GM18498 (cell line): ENCODE measurements at regions not wholly inside any gene's neighbourhood (a gene's known extent, or its start where the extent isn't known, plus 50 kb on each side); places are given as distances from the start of the nearest gene placed in this dataset.

ENCODE experiments used
- ATAC-seq: cut with Tn5 transposase; IDR thresholded peaks from one replicate; pipeline ENCODE4 v1.9.1; 2021; ENCODE audit warnings: mild to moderate bottlenecking, moderate library complexity; ENCODE audit not compliant: unreplicated experiment

GRCh38 chrY:19365321-19365720, 379.2 kb downstream of the KDM5D start:
- ATAC-seq: no peak

GRCh38 chrY:19357249-19357648, 387.3 kb downstream of the KDM5D start:
- peak; percentile 70 for ATAC-seq

DNA sequence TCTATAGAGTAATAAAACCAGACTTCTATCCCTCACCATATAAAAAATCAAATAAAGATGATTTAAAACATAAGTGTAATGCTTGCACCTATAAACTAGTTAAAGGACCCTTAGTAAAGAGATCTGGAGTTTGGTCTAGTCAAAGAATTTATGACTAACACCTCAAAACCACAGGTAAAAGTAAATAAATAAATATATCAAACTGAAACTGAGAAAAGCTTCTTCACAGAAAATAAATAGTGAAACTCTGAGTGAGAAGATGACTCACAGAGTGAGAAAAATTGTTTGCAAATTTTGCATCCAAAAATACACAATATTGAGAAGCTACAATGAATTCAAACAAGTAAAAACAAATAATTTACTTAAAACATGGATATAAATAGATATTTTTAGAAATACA, 387.8 kb downstream of the KDM5D start:
- peak; percentile 81 for ATAC-seq

DNA sequence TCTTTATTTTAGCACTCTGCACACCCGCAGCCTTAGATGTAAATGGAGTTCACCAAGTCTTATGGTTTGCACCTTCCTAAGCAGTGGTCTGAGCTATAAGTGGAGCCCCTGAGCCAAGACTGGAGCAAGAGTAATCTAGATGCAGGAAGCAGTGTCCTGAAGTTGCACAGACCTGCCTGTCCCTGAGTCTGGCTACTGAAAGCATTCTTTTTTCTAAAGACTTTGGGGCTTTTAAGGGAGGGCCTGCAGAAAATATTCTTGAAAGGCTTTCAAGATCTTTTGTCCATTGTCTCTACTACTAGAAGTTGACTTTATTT, 389.7 kb downstream of the KDM5D start:
- ATAC-seq: no peak

GRCh38 chrY:19354061-19354856, 390.3 kb downstream of the KDM5D start:
- ATAC-seq: no peak

GRCh38 chrY:19351616-19352015, 392.9 kb downstream of the KDM5D start:
- no peak for ATAC-seq

DNA sequence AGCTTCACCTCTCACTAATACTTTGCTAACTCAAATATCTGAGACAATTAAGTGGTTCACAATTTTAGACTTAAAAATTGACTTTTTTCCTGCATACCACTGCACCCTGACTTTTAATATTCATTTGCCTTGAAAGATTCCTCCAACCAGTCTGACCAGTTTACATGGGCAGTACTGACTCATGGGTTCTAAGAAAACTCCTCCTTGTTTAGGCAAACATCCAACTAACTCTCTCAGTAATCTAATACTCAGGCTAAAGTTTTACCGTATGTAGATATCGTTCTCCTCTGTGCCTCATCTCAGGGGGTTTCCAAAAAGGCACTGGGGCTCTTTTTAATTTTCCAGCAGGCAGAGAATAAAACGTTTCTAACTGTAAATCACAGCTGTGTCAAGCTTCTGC, 422.8 kb downstream of the KDM5D start:
- no peak for ATAC-seq

- ATAC-seq: no peak
These were observed 425.4 kb downstream of the KDM5D start for GRCh38 chrY:19319135-19319534.

DNA sequence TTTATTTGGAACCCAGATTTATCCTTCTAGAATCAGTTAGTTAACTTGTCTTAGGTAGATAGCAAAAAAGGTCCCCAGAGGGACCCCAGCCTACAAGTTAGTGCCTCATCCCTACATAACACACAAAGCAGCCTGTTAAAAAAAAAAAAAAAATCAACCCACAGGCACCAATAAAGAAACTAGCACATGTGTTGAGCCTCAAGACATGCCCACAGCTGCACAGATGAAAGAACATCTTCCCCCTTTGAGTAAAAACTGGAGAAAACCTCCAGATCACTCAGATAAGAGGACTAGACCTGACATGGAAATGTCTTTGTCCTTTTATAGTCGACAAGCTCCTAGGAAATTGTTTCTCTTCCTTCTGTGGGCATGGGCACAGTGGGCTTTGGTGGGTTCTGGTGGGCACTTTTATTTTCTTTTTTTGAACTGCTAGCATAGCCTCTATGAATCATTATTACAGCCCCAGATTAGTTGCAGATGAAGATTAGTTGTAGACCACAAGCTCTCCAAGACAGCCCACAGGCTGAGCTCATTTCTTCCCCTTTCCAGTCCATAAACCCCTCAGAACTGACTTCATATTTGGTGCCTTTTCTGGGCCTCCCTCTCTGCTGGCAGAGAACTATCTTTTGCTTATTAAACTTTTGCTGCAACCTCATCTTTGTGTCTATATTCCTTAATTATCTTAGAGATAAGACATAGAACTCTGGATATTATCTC, 427.1 kb downstream of the KDM5D start:
- peak; percentile 69 for ATAC-seq

GRCh38 chrY:19307627-19308026, 436.9 kb downstream of the KDM5D start:
- no peak for ATAC-seq

DNA sequence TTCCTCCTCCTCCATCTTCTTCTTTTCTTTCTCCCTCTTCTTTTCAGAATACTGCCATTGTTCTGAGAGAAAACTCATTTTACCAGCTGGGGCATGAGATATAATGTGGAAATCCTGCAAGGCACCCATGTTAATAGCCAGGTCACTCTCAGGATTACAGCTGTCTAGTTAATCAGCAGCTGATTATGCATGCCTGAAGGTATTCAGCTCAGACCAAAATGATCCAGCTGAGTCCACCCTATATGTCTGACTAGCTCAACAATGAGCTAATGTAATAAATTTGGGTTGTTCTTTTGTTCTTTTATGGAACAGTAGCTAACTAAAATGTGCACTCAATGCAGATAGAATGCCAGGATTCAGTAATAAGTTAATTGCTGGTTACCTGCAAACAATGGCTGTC, 441.4 kb downstream of the KDM5D start:
- no peak for ATAC-seq

DNA sequence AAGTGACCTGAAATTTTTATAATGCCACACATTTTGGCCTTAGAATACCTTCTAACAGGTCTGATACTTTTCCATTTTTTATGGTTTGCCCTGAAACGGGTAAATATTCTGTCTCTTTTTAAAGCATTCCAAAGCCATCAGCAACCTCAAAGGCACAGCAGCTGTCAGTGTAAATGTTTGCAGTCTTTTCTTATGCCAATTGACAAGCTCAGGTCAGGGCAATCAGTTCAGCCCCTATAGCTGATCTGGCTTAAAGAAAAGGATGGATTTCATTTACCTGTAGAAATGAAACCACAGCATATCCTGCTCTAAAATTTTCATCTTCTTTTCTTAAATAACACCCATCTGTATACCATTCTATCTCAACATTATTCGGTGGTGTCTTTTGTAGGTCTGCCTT, 453.6 kb downstream of the KDM5D start:
- no peak for ATAC-seq

DNA sequence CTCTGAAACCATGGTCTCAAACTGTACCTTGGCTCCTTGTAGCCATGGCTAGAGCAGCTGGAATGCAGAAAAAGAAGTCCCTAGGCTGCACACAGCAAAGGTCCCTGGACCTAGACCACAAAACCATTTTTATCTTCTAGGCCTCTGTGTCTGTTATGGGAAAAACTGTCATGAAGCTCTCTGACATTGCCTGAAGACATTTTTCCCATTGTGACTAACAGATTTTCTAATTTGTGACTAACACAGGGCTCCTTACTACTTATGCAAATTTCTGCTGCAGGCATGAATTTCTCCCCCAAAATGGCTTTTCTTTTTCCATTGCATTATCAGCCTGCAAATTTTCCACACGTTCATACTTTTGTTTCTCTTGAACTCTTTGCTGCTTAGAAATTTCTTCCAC, 470.4 kb downstream of the KDM5D start:
- no peak for ATAC-seq

- ATAC-seq: no peak
These were observed 476.2 kb downstream of the KDM5D start for GRCh38 chrY:19268331-19268730.

DNA sequence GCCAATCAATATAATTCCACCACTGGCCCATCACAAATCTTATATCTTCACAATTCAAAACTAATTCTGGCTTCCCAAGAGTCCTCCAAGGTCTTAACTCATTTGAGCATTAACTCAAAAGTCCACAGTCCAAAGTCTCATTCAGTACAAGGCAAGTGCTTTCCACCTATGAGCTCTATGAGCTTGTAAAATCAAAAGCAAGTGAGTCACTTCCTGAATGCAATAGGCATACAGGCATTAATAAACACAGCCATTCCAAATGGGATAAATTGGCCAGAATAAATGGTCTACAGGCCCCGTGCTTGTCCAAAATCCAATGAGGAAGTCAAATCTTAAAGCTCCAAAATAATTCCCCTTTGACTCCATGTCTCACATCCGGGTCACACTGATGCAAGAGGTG, 479.1 kb downstream of the KDM5D start:
- ATAC-seq: no peak

DNA sequence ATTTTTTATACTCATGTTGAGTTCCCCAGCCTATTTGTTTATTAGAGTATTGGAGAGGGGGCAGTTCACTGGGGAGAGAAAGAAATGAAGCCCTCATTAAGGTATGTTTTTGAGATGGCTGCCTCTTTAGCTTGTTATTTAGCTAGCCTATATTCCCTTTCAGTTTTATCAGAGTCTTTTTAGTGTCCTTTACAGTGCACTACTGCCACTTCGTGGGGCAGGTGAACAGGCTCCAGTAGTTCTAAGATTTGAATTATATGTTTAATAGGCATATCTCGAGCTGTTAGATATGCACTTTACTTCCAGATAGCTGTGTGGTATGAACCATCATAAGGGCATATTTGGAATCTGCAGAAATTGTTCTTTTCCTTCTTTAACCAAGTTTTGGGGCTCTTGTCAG, 482.2 kb downstream of the KDM5D start:
- no peak for ATAC-seq

GRCh38 chrY:19232276-19232994, 458.9 kb upstream of the HSFY2 start:
- no peak for ATAC-seq

- ATAC-seq: no peak
These were observed 447.2 kb upstream of the HSFY2 start for GRCh38 chrY:19220784-19221183.

DNA sequence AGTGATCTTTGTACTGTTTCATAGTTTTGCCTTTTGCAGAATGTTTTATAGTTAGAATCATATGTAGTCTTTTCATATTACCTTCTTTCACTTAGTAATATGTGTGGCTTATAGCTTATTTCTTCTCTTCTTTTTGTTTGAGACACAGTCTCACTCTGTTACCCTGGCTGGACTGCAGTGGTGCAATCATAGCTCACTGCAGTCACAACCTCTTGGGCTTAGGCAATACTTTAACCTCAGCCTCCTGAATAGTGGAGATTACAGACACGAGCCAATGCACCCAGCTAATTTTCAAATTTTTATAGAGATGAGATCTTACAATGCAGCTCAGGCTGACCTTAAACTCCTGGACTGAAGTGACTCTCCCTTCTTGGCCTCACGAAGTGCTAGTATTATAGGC, 435.4 kb upstream of the HSFY2 start:
- no peak for ATAC-seq

DNA sequence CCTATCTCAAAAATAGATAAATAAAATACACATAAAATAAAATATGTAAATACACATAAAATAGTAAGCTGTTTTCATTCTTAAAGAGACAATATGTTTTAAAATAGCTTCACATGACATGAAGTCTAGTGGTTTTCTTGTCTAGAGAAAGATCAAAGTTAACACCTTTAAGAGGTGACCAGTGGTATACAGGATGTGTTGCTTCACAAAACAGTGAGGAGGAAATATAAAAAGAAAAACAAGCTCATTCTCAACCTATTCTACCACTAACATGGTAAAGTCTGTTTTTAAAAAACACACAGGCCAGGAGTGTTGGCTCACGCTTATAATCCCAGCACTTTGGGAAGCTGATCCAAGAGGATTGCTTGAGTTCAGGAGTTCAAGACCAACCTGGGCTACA, 433.5 kb upstream of the HSFY2 start:
- ATAC-seq: no peak

DNA sequence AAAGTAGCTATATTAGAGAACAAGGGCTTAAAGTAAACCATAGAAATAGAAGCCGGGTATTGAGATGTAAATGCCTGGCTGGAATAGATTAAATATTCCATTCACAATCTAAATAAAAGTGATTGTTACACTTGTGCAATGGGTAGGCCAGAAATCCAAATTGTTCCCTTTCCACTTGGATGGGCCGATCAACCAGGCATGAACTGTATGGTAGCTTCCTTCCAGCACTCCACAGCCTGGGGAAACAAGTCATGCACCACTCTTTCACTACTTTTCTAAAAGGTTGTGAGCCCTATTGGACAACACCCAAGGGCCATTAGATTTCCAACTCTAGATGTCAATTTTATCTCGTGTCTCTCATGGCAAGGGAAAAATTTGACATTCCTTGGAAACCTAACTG, 407.3 kb upstream of the HSFY2 start:
- ATAC-seq: no peak

- no peak for ATAC-seq
These were observed 394.6 kb upstream of the HSFY2 start for GRCh38 chrY:19168202-19168565.
